Endothelial cell of umbilical vein (primary cell): ENCODE measurements at regions not wholly inside any gene's neighbourhood (a gene's known extent, or its start where the extent isn't known, plus 50 kb on each side); places are given as distances from the start of the nearest gene placed in this dataset.

Source experiments
- EZH2 ChIP-seq: IDR thresholded peaks from 2 replicates; pipeline ENCODE4 v1.6.1; 2012; ENCODE audit warnings: borderline replicate concordance, low read depth, mild to moderate bottlenecking, moderate library complexity, low read length, inconsistent platforms; ENCODE audit not compliant: severe bottlenecking
- POLR2A ChIP-seq: IDR thresholded peaks from 2 replicates; pipeline ENCODE4 v1.6.1; 2012; ENCODE audit warnings: low read depth, mild to moderate bottlenecking, control low read depth, low read length
- POLR2AphosphoS5 ChIP-seq: IDR thresholded peaks from 2 replicates; pipeline ENCODE4 v1.6.1; 2012; ENCODE audit warnings: low read depth, mild to moderate bottlenecking, control low read depth, low read length, moderate library complexity; ENCODE audit not compliant: insufficient read depth
- TF ChIP-seq, protein P1 (sequence below), 2 donors: IDR thresholded peaks; 1 replicate in 1 of 2; 2 replicates in 1 of 2; pipeline ENCODE4 v1.5.1; 2011; ENCODE audit warnings: low read length in 2 of 2, mild to moderate bottlenecking in 2 of 2, moderate library complexity in 2 of 2, control low read depth in 1 of 2, inconsistent platforms in 1 of 2, low read depth in 1 of 2; ENCODE audit not compliant: insufficient read depth in 1 of 2; ENCODE audit errors: extremely low read depth in 1 of 2

DNA sequence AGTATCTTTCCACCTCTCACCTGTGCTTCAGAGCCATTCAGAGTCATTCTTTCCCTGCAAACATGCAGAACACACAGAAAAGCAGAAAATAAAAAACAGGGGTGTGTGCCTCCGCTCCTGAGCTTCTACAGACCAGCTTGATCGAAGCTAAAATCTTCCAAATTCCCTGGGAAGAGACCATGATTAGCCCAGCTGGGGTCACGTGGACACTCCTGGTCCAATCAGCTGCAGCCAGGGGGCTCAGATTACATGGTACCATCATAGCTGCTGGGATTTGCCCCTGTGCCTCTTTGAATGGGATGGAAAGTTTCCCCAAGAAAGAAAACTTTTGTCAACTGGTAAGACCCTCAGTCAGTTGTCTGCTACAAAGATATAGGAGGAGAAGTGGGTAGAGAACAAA, 159.9 kb downstream of the TMEM114 start:
- TF ChIP-seq, protein P1, sequence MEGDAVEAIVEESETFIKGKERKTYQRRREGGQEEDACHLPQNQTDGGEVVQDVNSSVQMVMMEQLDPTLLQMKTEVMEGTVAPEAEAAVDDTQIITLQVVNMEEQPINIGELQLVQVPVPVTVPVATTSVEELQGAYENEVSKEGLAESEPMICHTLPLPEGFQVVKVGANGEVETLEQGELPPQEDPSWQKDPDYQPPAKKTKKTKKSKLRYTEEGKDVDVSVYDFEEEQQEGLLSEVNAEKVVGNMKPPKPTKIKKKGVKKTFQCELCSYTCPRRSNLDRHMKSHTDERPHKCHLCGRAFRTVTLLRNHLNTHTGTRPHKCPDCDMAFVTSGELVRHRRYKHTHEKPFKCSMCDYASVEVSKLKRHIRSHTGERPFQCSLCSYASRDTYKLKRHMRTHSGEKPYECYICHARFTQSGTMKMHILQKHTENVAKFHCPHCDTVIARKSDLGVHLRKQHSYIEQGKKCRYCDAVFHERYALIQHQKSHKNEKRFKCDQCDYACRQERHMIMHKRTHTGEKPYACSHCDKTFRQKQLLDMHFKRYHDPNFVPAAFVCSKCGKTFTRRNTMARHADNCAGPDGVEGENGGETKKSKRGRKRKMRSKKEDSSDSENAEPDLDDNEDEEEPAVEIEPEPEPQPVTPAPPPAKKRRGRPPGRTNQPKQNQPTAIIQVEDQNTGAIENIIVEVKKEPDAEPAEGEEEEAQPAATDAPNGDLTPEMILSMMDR (IDR thresholded peaks at IDR 0.05; ENCODE audit: extremely low read depth in 1 of 2, insufficient read depth in 1 of 2, low read depth in 1 of 2, low read length in 2 of 2): no peak
- TF ChIP-seq EZH2 (no peak), POLR2A (no peak), POLR2AphosphoS5 (no peak)
